BLaER1 (cell line): ENCODE measurements at regions not wholly inside any gene's neighbourhood (a gene's known extent, or its start where the extent isn't known, plus 50 kb on each side); places are given as distances from the start of the nearest gene placed in this dataset.

Source experiments
- H3K27ac ChIP-seq: shearing (Covaris generic); formaldehyde crosslinking; 2 replicates; pipeline ENCODE4 v1.8.1; 2022
- H3K27me3 ChIP-seq: shearing (Covaris generic); formaldehyde crosslinking; 2 replicates; pipeline ENCODE4 v1.8.1; 2022
- H3K36me3 ChIP-seq: shearing (Covaris generic); formaldehyde crosslinking; 2 replicates; pipeline ENCODE4 v1.8.1; 2022
- H3K4me1 ChIP-seq: shearing (Covaris generic); formaldehyde crosslinking; 2 replicates; pipeline ENCODE4 v1.8.1; 2022
- H3K4me2 ChIP-seq: shearing (Covaris generic); formaldehyde crosslinking; 2 replicates; pipeline ENCODE4 v1.8.1; 2022
- H3K4me3 ChIP-seq: shearing (Covaris generic); formaldehyde crosslinking; 2 replicates; pipeline ENCODE4 v1.8.1; 2022
- H3K9ac ChIP-seq: shearing (Covaris generic); formaldehyde crosslinking; 2 replicates; pipeline ENCODE4 v1.8.1; 2022
- H3K9me3 ChIP-seq: shearing (Covaris generic); formaldehyde crosslinking; 2 replicates; pipeline ENCODE4 v1.8.1; 2022
- H4K20me1 ChIP-seq: shearing (Covaris generic); formaldehyde crosslinking; 2 replicates; pipeline ENCODE4 v1.8.1; 2022
- Cebpa-rat ChIP-seq: shearing (Covaris generic); IDR thresholded peaks from 2 replicates; pipeline ENCODE4 v1.8.1; 2022

- Histone ChIP-seq H3K9ac (no peak overlapping the region), H3K4me3 (no peak overlapping the region), H3K9me3 (no peaks in the 10 kb centered on the region), H3K4me2 (no peak overlapping the region), H3K27me3 (no peaks in the 10 kb centered on the region), H3K27ac (no peak overlapping the region), H3K4me1 (no peaks in the 10 kb centered on the region), H4K20me1 (no peaks in the 10 kb centered on the region), H3K36me3 (no peaks in the 10 kb centered on the region)
- no peak for TF ChIP-seq Cebpa-rat
Observed at GRCh38 chr3:170766823-170767575, 103.0 kb downstream of the RPL22L1 start.

GRCh38 chr3:170766253-170766652 lies 103.7 kb downstream of the RPL22L1 start:
- H3K9me3 ChIP-seq: no peaks in the 10 kb centered on the region
- no peak overlapping the region for H3K27ac ChIP-seq
- no peaks in the 10 kb centered on the region for H4K20me1 ChIP-seq
- H3K36me3 ChIP-seq: no peaks in the 10 kb centered on the region
- H3K27me3 ChIP-seq: no peaks in the 10 kb centered on the region
- H3K4me3 ChIP-seq: no peak overlapping the region
- no peak overlapping the region for H3K4me2 ChIP-seq
- no peak overlapping the region for H3K9ac ChIP-seq
- no peak for TF ChIP-seq Cebpa-rat
- H3K4me1 ChIP-seq: no peaks in the 10 kb centered on the region

- no peak overlapping the region for H3K27ac ChIP-seq
- H3K4me3 ChIP-seq: no peak overlapping the region
- H4K20me1 ChIP-seq: no peaks in the 10 kb centered on the region
- no peaks in the 10 kb centered on the region for H3K9me3 ChIP-seq
- H3K36me3 ChIP-seq: no peaks in the 10 kb centered on the region
- H3K27me3 ChIP-seq: no peaks in the 10 kb centered on the region
- TF ChIP-seq Cebpa-rat: no peak
- no peak overlapping the region for H3K9ac ChIP-seq
- no peak overlapping the region for H3K4me2 ChIP-seq
- no peaks in the 10 kb centered on the region for H3K4me1 ChIP-seq
Observed at GRCh38 chr3:170765419-170766078, 104.4 kb downstream of the RPL22L1 start.

- H3K9me3 ChIP-seq: no peaks in the 10 kb centered on the region
- no peaks in the 10 kb centered on the region for H3K27me3 ChIP-seq
- no peak overlapping the region for H3K4me2 ChIP-seq
- no peaks in the 10 kb centered on the region for H4K20me1 ChIP-seq
- no peak overlapping the region for H3K4me3 ChIP-seq
- H3K9ac ChIP-seq: no peak overlapping the region
- no peak for TF ChIP-seq Cebpa-rat
- no peaks in the 10 kb centered on the region for H3K4me1 ChIP-seq
- no peak overlapping the region for H3K27ac ChIP-seq
- H3K36me3 ChIP-seq: no peaks in the 10 kb centered on the region
Observed at GRCh38 chr3:170764017-170764416, 106.0 kb downstream of the RPL22L1 start.

- Histone ChIP-seq H4K20me1 (no peaks in the 10 kb centered on the region), H3K36me3 (no peaks in the 10 kb centered on the region), H3K27ac (no peak overlapping the region), H3K9ac (no peak overlapping the region), H3K4me1 (no peaks in the 10 kb centered on the region), H3K9me3 (no peaks in the 10 kb centered on the region), H3K4me3 (no peak overlapping the region), H3K4me2 (no peak overlapping the region), H3K27me3 (no peaks in the 10 kb centered on the region)
- no peak for TF ChIP-seq Cebpa-rat
Observed at GRCh38 chr3:170762064-170762463, 107.9 kb downstream of the RPL22L1 start.

- no peak for TF ChIP-seq Cebpa-rat
- H3K27ac ChIP-seq: no peak overlapping the region
- no peak overlapping the region for H3K9ac ChIP-seq
- H3K27me3 ChIP-seq: no peaks in the 10 kb centered on the region
- H3K36me3 ChIP-seq: no peaks in the 10 kb centered on the region
- H3K9me3 ChIP-seq: no peaks in the 10 kb centered on the region
- no peak overlapping the region for H3K4me2 ChIP-seq
- no peak overlapping the region for H3K4me3 ChIP-seq
- H4K20me1 ChIP-seq: no peaks in the 10 kb centered on the region
- no peaks in the 10 kb centered on the region for H3K4me1 ChIP-seq
Observed at GRCh38 chr3:170761103-170761502, 108.9 kb downstream of the RPL22L1 start.

GRCh38 chr3:170760174-170760526 lies 109.8 kb downstream of the RPL22L1 start:
- H3K4me2 ChIP-seq: no peak overlapping the region
- no peak for TF ChIP-seq Cebpa-rat
- H3K9me3 ChIP-seq: no peaks in the 10 kb centered on the region
- H3K4me3 ChIP-seq: no peak overlapping the region
- no peak overlapping the region for H3K27ac ChIP-seq
- H3K9ac ChIP-seq: no peak overlapping the region
- no peaks in the 10 kb centered on the region for H3K36me3 ChIP-seq
- H4K20me1 ChIP-seq: no peaks in the 10 kb centered on the region
- H3K4me1 ChIP-seq: no peaks in the 10 kb centered on the region
- no peaks in the 10 kb centered on the region for H3K27me3 ChIP-seq

GRCh38 chr3:170759511-170760173 lies 110.4 kb downstream of the RPL22L1 start:
- no peaks in the 10 kb centered on the region for H3K4me1 ChIP-seq
- no peak overlapping the region for H3K27ac ChIP-seq
- H3K9me3 ChIP-seq: no peaks in the 10 kb centered on the region
- no peak overlapping the region for H3K4me3 ChIP-seq
- no peaks in the 10 kb centered on the region for H3K36me3 ChIP-seq
- H4K20me1 ChIP-seq: no peaks in the 10 kb centered on the region
- H3K4me2 ChIP-seq: no peak overlapping the region
- no peak overlapping the region for H3K9ac ChIP-seq
- no peak for TF ChIP-seq Cebpa-rat
- no peaks in the 10 kb centered on the region for H3K27me3 ChIP-seq

GRCh38 chr3:170757038-170757437 lies 113.0 kb downstream of the RPL22L1 start:
- Histone ChIP-seq H3K4me1 (no peaks in the 10 kb centered on the region), H3K9ac (no peak overlapping the region), H4K20me1 (no peaks in the 10 kb centered on the region), H3K27me3 (no peaks in the 10 kb centered on the region), H3K9me3 (no peaks in the 10 kb centered on the region), H3K27ac (no peak overlapping the region), H3K4me2 (no peak overlapping the region), H3K36me3 (no peaks in the 10 kb centered on the region), H3K4me3 (no peak overlapping the region)
- TF ChIP-seq Cebpa-rat: no peak

GRCh38 chr3:170754311-170754693 lies 115.7 kb downstream of the RPL22L1 start:
- TF ChIP-seq Cebpa-rat: no peak
- H3K36me3 ChIP-seq: no peaks in the 10 kb centered on the region
- no peak overlapping the region for H3K27ac ChIP-seq
- H3K4me3 ChIP-seq: no peak overlapping the region
- no peaks in the 10 kb centered on the region for H4K20me1 ChIP-seq
- H3K4me1 ChIP-seq: peaks cover 5% of the 10 kb centered on the region; the same call in 1 of the 2 replicates
- H3K27me3 ChIP-seq: no peaks in the 10 kb centered on the region
- H3K9me3 ChIP-seq: no peaks in the 10 kb centered on the region
- H3K9ac ChIP-seq: no peak overlapping the region
- no peak overlapping the region for H3K4me2 ChIP-seq
